ENCODE measurements at regions not wholly inside any gene's neighbourhood (a gene's known extent, or its start where the extent isn't known, plus 50 kb on each side); places are given as distances from the start of the nearest gene placed in this dataset.

DNA sequence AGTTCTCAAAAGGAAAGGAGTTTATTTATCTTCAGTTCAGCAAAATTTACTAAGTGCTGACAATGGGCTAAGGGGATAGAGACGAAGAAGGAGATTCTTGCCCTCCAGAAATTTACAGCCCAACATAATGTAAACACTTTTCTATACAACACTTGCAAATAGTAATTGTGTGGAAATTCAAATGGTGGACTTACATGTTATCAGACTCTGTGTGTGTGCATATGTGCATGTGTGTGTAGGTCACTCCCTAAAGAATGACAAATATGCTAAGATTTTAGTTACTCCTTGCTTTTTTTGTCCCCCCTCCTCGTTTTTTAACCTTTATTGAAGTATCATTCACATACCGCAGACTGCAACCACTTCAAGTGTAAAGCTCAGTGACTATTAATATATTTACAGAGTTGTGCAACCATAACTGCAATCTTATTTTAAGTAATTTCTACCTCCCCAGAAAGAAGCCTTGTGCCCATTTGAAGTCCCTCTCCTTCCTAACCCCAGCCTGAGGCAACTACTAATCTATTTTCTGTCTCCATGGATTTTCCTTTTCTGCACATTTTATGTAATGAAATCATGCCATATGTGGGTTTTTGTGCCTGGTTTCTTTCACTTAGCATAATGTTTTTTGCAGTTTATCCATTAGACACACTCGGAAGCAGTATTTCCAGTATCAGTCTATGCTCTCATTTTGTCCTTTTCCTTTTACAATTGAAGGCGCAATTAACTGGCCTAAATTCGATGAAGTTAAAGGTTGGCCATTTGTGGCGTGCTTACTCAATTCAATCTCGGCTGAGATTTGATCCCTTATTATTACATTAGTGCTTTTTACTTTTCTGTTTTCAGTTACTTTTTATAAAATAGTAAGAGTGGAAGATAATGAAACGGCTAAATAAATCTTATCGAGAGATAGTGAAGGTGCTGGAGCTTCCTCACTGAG is 318.4 kb downstream of the HAPSTR1 start:
- no peak for DNase-seq (ENCODE audit: low read depth, low spot score)
- Histone ChIP-seq H3K36me3 (ENCODE audit: control insufficient read depth in 2 of 2, extremely low read depth in 1 of 2, insufficient read depth in 2 of 2, low read length in 2 of 2) (no peaks in the 10 kb centered on the region), H2AFZ (ENCODE audit: low read depth, low read length) (no peak overlapping the region), H3K9me3 (replicated peaks; ENCODE audit: control insufficient read depth, insufficient read depth, low read length) (no peaks in the 10 kb centered on the region), H4K20me1 (replicated peaks; ENCODE audit: control insufficient read depth, extremely low read depth, insufficient read depth, low read length) (no peaks in the 10 kb centered on the region), H3K27me3 (ENCODE audit: control insufficient read depth in 2 of 2, insufficient read depth in 2 of 2, low read length in 2 of 2) (no peaks in the 10 kb centered on the region), H3K4me3 (replicated peaks in 1 of 3; ENCODE audit: insufficient read depth in 1 of 3, low read depth in 1 of 3, low read length in 3 of 3) (no peak overlapping the region), H3K9me1 (replicated peaks; ENCODE audit: control insufficient read depth, extremely low read depth, insufficient read depth, low read length) (no peaks in the 10 kb centered on the region), H3K4me1 (ENCODE audit: control insufficient read depth, extremely low read depth, insufficient read depth, low read length) (no peaks in the 10 kb centered on the region), H3K4me2 (ENCODE audit: insufficient read depth, low read length) (no peak overlapping the region), H3K27ac (ENCODE audit: insufficient read depth, low read depth, low read length) (no peak overlapping the region), H3K9ac (replicated peaks; ENCODE audit: extremely low read depth, insufficient read depth, low read length) (no peak overlapping the region), H3K79me2 (ENCODE audit: control insufficient read depth, insufficient read depth, low read length) (no peaks in the 10 kb centered on the region)
- POLR2A ChIA-PET = no interaction called here
- intact Hi-C loops (cut with micrococcal nuclease) (no loop called here), dilution Hi-C loops (cut with MboI; ENCODE audit: extremely low pct_ligation_motif_present, low sequenced_read_pairs) (no loop called here)
- no peak for FAIRE-seq
- CTCF ChIA-PET = no interaction called here
- TF ChIP-seq FOS (IDR thresholded peaks at IDR 0.05; ENCODE audit: borderline replicate concordance, insufficient read depth, low read length) (no peak), POLR2AphosphoS5 (IDR thresholded peaks at IDR 0.05; ENCODE audit: insufficient read depth, low read depth, low read length) (no peak), EZH2 (IDR thresholded peaks at IDR 0.05; ENCODE audit: borderline replicate concordance, low read depth, low read length, severe bottlenecking) (no peak), GATA2 (IDR thresholded peaks at IDR 0.05; ENCODE audit: insufficient read depth, insufficient read length, low read depth, low read length) (no peak), POLR2A (IDR thresholded peaks at IDR 0.05; ENCODE audit: low read depth, low read length) (no peak), MAX (IDR thresholded peaks at IDR 0.05; ENCODE audit: insufficient read depth, insufficient read length) (no peak), MYC (IDR thresholded peaks at IDR 0.05; ENCODE audit: low read depth, low read length) (no peak), CTCF (IDR thresholded peaks at IDR 0.05; ENCODE audit: extremely low read depth in 1 of 2, insufficient read depth in 1 of 2, low read depth in 1 of 2, low read length in 2 of 2) (no peak)
- BruUV-seq (replicated peaks) = no TSS peak
